Breast epithelium (tissue), 3 donors: ENCODE measurements at regions not wholly inside any gene's neighbourhood (a gene's known extent, or its start where the extent isn't known, plus 50 kb on each side); places are given as distances from the start of the nearest gene placed in this dataset.

Experiments
- CTCF ChIP-seq, 3 donors: fragments of 450-650 bp; IDR thresholded peaks; one replicate each; pipeline ENCODE4 v1.5.1; 2016 to 2017; ENCODE audit warnings: antibody characterized with exemption in 3 of 3, mild to moderate bottlenecking in 3 of 3, moderate library complexity in 3 of 3
- POLR2AphosphoS5 ChIP-seq, 3 donors: sonication (generic); formaldehyde crosslinking; IDR thresholded peaks; one replicate each; pipeline ENCODE4 v1.6.1; 2017; ENCODE audit warnings: antibody characterized with exemption in 3 of 3

- TF ChIP-seq CTCF (IDR thresholded peaks at IDR 0.05) (no peak), POLR2AphosphoS5 (IDR thresholded peaks at IDR 0.05) (no peak)
Observed at GRCh38 chr5:57085306-57086081, 88.4 kb upstream of the GPBP1 start.
